Keratinocyte (primary cell): ENCODE measurements at regions not wholly inside any gene's neighbourhood (a gene's known extent, or its start where the extent isn't known, plus 50 kb on each side); places are given as distances from the start of the nearest gene placed in this dataset.

ENCODE experiments used
- DNase-seq: peaks from one replicate; pipeline ENCODE4 v3.0.0-alpha.2; 2011; ENCODE audit warnings: low read depth, missing footprints, low spot score
- FAIRE-seq: peaks from 2 replicates; lab custom pipeline; 2011; peaks lifted over from hg19 to GRCh38; lab: Jason Lieb, UNC
- H2AFZ ChIP-seq: 2 replicates; pipeline ENCODE4 v1.6.0; 2012; ENCODE audit warnings: low read length, control low read depth, inconsistent platforms; ENCODE audit not compliant: control insufficient read depth
- H3K27ac ChIP-seq: 2 replicates; pipeline ENCODE4 v1.5.1; 2011; ENCODE audit warnings: low read length; ENCODE audit not compliant: control insufficient read depth, insufficient read depth
- H3K27me3 ChIP-seq: 3 replicates; pipeline ENCODE4 v1.6.0; 2011; ENCODE audit warnings: low read length; ENCODE audit not compliant: control insufficient read depth, insufficient read depth; ENCODE audit errors: extremely low read depth
- H3K36me3 ChIP-seq, 2 experiments: 2 replicates in 1 of 2; 3 replicates in 1 of 2; pipeline ENCODE4 v1.5.1; 2011; ENCODE audit warnings: low read length in 2 of 2, mild to moderate bottlenecking in 1 of 2; ENCODE audit not compliant: control insufficient read depth in 2 of 2, insufficient read depth in 2 of 2; ENCODE audit errors: extremely low read depth in 1 of 2
- H3K4me1 ChIP-seq: 3 replicates; pipeline ENCODE4 v1.5.1; 2011; ENCODE audit warnings: low read length; ENCODE audit not compliant: control insufficient read depth, insufficient read depth; ENCODE audit errors: extremely low read depth
- H3K4me2 ChIP-seq: 3 replicates; pipeline ENCODE4 v1.6.0; 2011; ENCODE audit warnings: low read depth, low read length; ENCODE audit not compliant: control insufficient read depth, insufficient read depth; ENCODE audit errors: extremely low read depth
- H3K4me3 ChIP-seq, 3 experiments: fragments of 200-600 bp in 1 of 3; sonication (generic) in 1 of 3; 2 replicates in 2 of 3; 3 replicates in 1 of 3; pipeline ENCODE4 v1.5.1; 2011 to 2016; ENCODE audit warnings: low read length in 3 of 3, mild to moderate bottlenecking in 3 of 3, control low read depth in 2 of 3, inconsistent platforms in 1 of 3, low read depth in 1 of 3, mixed read lengths in 1 of 3, mixed run types in 1 of 3, moderate library complexity in 1 of 3; ENCODE audit not compliant: control insufficient read depth in 2 of 3, insufficient read depth in 2 of 3; ENCODE audit errors: extremely low read depth in 1 of 3
- H3K79me2 ChIP-seq: 2 replicates; pipeline ENCODE4 v1.6.0; 2012; ENCODE audit warnings: low read length; ENCODE audit not compliant: control insufficient read depth, insufficient read depth
- H3K9ac ChIP-seq: 3 replicates; pipeline ENCODE4 v1.6.0; 2011; ENCODE audit warnings: low read length; ENCODE audit not compliant: control insufficient read depth, insufficient read depth; ENCODE audit errors: extremely low read depth
- H3K9me1 ChIP-seq: 3 replicates; pipeline ENCODE4 v1.6.0; 2011; ENCODE audit warnings: low read length; ENCODE audit not compliant: control insufficient read depth, insufficient read depth; ENCODE audit errors: extremely low read depth
- H3K9me3 ChIP-seq: 2 replicates; pipeline ENCODE4 v1.5.1; 2012; ENCODE audit warnings: low read depth, low read length; ENCODE audit not compliant: control insufficient read depth
- H4K20me1 ChIP-seq: 3 replicates; pipeline ENCODE4 v1.6.0; 2011; ENCODE audit warnings: low read length; ENCODE audit not compliant: control insufficient read depth, insufficient read depth; ENCODE audit errors: extremely low read depth
- EZH2 ChIP-seq: IDR thresholded peaks from one replicate; pipeline ENCODE4 v1.6.1; 2012; ENCODE audit warnings: inconsistent platforms, mild to moderate bottlenecking, low read length, moderate library complexity
- dilution Hi-C: fragments of 300-500 bp; cut with MboI; formaldehyde crosslinking; loops from one replicate; pipeline ENCODE4 v1.7.0; 2020; ENCODE audit warnings: low sequenced_read_pairs; ENCODE audit not compliant: extremely low pct_ligation_motif_present
- TF ChIP-seq, protein P1 (sequence below), 3 experiments: IDR thresholded peaks in 1 of 3; conservative IDR thresholded peaks in 1 of 3; optimal IDR thresholded peaks in 1 of 3; 2 replicates in 2 of 3; 3 replicates in 1 of 3; pipeline versions ENCODE3 to v1.5.1; 2011; ENCODE audit warnings: low read length in 3 of 3, mild to moderate bottlenecking in 3 of 3, moderate library complexity in 2 of 3, control low read depth in 1 of 3, inconsistent platforms in 1 of 3; ENCODE audit not compliant: insufficient read depth in 2 of 3; ENCODE audit errors: extremely low read depth in 1 of 3

- Histone ChIP-seq H3K79me2 (no peaks in the 10 kb centered on the region), H3K27ac (no peak overlapping the region), H4K20me1 (no peaks in the 10 kb centered on the region), H3K4me3 (no peak overlapping the region), H3K36me3 (no peaks in the 10 kb centered on the region), H3K9me1 (no peaks in the 10 kb centered on the region), H2AFZ (no peak overlapping the region), H3K4me2 (no peak overlapping the region), H3K9ac (no peak overlapping the region), H3K4me1 (no peaks in the 10 kb centered on the region), H3K27me3 (peaks cover 7% of the 10 kb centered on the region), H3K9me3 (no peaks in the 10 kb centered on the region)
- no peak for TF ChIP-seq EZH2
- TF ChIP-seq, protein P1, sequence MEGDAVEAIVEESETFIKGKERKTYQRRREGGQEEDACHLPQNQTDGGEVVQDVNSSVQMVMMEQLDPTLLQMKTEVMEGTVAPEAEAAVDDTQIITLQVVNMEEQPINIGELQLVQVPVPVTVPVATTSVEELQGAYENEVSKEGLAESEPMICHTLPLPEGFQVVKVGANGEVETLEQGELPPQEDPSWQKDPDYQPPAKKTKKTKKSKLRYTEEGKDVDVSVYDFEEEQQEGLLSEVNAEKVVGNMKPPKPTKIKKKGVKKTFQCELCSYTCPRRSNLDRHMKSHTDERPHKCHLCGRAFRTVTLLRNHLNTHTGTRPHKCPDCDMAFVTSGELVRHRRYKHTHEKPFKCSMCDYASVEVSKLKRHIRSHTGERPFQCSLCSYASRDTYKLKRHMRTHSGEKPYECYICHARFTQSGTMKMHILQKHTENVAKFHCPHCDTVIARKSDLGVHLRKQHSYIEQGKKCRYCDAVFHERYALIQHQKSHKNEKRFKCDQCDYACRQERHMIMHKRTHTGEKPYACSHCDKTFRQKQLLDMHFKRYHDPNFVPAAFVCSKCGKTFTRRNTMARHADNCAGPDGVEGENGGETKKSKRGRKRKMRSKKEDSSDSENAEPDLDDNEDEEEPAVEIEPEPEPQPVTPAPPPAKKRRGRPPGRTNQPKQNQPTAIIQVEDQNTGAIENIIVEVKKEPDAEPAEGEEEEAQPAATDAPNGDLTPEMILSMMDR (optimal IDR thresholded peaks at IDR 0.05 in 1 of 3, IDR thresholded peaks at IDR 0.05 in 1 of 3, conservative IDR thresholded peaks at IDR 0.05 in 1 of 3; ENCODE audit: extremely low read depth in 1 of 3, insufficient read depth in 2 of 3, low read length in 3 of 3), result no peak
- DNase-seq, result no peak
- no peak for FAIRE-seq
- dilution Hi-C loops, result no loop called here
These were observed 277.3 kb downstream of the LRATD1 start for GRCh38 chr2:14909795-14910194.

DNA sequence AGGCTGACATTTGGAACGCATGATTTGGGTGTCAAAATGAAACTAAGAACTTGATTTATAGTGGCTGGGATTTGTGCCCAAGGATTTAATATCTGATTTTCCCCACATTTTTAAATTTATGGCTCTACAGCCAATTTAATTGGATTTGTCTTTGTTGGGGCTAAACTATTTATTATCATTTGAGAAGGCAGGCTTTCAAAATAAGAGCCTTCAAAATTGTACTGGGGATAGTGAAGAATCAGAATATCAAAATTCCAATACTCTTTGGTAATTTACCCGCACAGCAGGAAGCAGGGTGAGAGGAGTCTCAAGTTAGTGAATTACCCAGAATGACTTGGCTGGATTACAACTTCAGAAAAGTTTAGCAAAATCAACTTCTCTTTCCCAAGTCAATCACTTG, 278.1 kb downstream of the LRATD1 start:
- H3K27me3 ChIP-seq, result peaks cover 7% of the 10 kb centered on the region

More for the DNA sequence above, 278.1 kb downstream of the LRATD1 start:
- Histone ChIP-seq H3K4me1 (no peaks in the 10 kb centered on the region), H3K36me3 (no peaks in the 10 kb centered on the region), H3K4me3 (no peak overlapping the region), H4K20me1 (no peaks in the 10 kb centered on the region), H3K4me2 (no peak overlapping the region), H3K9me3 (no peaks in the 10 kb centered on the region), H3K9me1 (no peaks in the 10 kb centered on the region), H3K27ac (no peak overlapping the region), H3K9ac (no peak overlapping the region), H2AFZ (no peak overlapping the region), H3K79me2 (no peaks in the 10 kb centered on the region)
- DNase-seq (no peak), FAIRE-seq (no peak)
- dilution Hi-C loops, result no loop called here
- TF ChIP-seq, protein P1 (optimal IDR thresholded peaks at IDR 0.05 in 1 of 3, IDR thresholded peaks at IDR 0.05 in 1 of 3, conservative IDR thresholded peaks at IDR 0.05 in 1 of 3; ENCODE audit: extremely low read depth in 1 of 3, insufficient read depth in 2 of 3, low read length in 3 of 3), result no peak
- TF ChIP-seq EZH2, result no peak
